Cardiac muscle cell (in vitro differentiated cells and primary cell): ENCODE measurements at regions not wholly inside any gene's neighbourhood (a gene's known extent, or its start where the extent isn't known, plus 50 kb on each side); places are given as distances from the start of the nearest gene placed in this dataset.
"Not testable (repeated sequence)": the region's sequence is repeated elsewhere in the genome, so short reads cannot be mapped to it uniquely, and the experiment has no call there.

Source experiments
- DNase-seq, 2 donors: peaks; one replicate each; pipeline versions ENCODE4 v3.0.0 to v3.0.0-alpha.2; 2010 to 2017; ENCODE audit warnings: low read depth in 1 of 2, low spot score in 1 of 2
- H3K27ac ChIP-seq: fragments of 200-600 bp; sonication (generic); 2 replicates; pipeline ENCODE4 v1.5.1; 2016
- H3K27me3 ChIP-seq: fragments of 200-600 bp; sonication (generic); 2 replicates; pipeline ENCODE4 v1.6.0; 2016; ENCODE audit warnings: control low read depth
- H3K36me3 ChIP-seq: fragments of 200-600 bp; sonication (generic); 2 replicates; pipeline ENCODE4 v1.5.1; 2016; ENCODE audit warnings: control low read depth
- H3K4me1 ChIP-seq: fragments of 200-600 bp; sonication (generic); 2 replicates; pipeline ENCODE4 v1.8.1; 2017; ENCODE audit warnings: low read depth, mild to moderate bottlenecking, mixed run types
- H3K4me3 ChIP-seq: fragments of 200-600 bp; sonication (generic); 2 replicates; pipeline ENCODE4 v1.5.1; 2016; ENCODE audit warnings: mild to moderate bottlenecking
- H3K9me3 ChIP-seq: fragments of 200-600 bp; sonication (generic); 2 replicates; pipeline ENCODE4 v1.5.1; 2017; ENCODE audit warnings: low read depth, mild to moderate bottlenecking, control low read depth
- TF ChIP-seq, protein P1 (sequence below): IDR thresholded peaks from 2 replicates; pipeline ENCODE4 v1.5.1; 2012; ENCODE audit warnings: low read depth, mild to moderate bottlenecking, low read length

DNA sequence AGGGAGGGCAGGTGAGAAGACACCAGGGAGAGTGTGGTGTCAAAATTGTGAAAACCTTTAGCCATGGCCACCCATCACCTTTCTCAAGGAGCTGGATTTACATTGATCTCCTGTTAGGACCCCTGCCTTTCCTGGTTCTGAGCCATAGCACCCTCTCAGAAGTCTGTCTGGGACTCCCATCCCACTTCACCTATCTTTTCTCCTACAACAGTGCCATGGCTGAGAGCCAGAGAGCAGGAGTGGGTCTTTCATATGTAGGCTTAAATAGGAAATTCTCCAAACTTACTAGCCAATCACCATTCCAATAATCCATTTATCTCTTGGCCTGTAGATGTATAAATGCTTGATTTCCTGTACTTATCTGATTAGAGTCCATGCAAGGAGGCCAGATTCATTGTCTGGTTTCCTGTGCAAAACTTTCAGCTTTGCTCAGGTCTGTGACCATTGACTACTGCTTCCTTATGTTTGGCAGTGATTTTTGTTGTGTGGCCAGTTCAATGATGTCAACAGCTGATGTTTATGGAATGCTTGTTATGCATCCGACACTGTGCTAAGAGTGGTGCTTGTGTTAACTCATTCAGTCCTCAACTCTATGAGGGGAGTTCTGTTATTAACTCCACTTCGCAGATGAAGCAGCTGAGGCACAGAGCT is 57.6 kb upstream of the IGFBP5 start:
- TF ChIP-seq, protein P1, sequence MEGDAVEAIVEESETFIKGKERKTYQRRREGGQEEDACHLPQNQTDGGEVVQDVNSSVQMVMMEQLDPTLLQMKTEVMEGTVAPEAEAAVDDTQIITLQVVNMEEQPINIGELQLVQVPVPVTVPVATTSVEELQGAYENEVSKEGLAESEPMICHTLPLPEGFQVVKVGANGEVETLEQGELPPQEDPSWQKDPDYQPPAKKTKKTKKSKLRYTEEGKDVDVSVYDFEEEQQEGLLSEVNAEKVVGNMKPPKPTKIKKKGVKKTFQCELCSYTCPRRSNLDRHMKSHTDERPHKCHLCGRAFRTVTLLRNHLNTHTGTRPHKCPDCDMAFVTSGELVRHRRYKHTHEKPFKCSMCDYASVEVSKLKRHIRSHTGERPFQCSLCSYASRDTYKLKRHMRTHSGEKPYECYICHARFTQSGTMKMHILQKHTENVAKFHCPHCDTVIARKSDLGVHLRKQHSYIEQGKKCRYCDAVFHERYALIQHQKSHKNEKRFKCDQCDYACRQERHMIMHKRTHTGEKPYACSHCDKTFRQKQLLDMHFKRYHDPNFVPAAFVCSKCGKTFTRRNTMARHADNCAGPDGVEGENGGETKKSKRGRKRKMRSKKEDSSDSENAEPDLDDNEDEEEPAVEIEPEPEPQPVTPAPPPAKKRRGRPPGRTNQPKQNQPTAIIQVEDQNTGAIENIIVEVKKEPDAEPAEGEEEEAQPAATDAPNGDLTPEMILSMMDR = no peak
- no peaks in the 10 kb centered on the region for H3K36me3 ChIP-seq

DNA sequence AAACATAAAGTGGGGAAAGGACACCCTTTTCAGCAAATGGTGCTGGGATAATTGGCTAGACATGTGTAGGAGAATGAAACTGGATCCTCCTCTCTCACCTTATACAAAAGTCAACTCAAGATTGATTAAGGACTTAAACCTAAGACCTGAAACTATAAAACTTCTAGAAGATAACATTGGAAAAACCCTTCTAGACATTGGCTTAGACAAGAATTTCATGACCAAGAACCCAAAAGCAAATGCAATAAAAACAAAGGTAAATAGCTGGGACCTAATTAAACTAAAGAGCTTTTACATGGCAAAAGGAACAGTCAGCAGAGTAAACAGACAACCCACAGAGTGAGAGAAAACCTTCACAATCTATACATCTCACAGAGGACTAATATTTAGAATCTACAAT is 55.4 kb upstream of the IGFBP5 start:
- not testable (repeated sequence) for DNase-seq, H3K9me3 ChIP-seq, H3K27me3 ChIP-seq, H3K36me3 ChIP-seq, H3K4me3 ChIP-seq, H3K27ac ChIP-seq, H3K4me1 ChIP-seq

More for the DNA sequence above, 57.6 kb upstream of the IGFBP5 start:
- no peaks in the 10 kb centered on the region for H3K27me3 ChIP-seq
- H3K4me3 ChIP-seq = no peak overlapping the region
- H3K27ac ChIP-seq = no peak overlapping the region
- DNase-seq = peak in 1 of 2 donors; percentile 52
- no peaks in the 10 kb centered on the region for H3K4me1 ChIP-seq
- H3K9me3 ChIP-seq = no peaks in the 10 kb centered on the region

DNA sequence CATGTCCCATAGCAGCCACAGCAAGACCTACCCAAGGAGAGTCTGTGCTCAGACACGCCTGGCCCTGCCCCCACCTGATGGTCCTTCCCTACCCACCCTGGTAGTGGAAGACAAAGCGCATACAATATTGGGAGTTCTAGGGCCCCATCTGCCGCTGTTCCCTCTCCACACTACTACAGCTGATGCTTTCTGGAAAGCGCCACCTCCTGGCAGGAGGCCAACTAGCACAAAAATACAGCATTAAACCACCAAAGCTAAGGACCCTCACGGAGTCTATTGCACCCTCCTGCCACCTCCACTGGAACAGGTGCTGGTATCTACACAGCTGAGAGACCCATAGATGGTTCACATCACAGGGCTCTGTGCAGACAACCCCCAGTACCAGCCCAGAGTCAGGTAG is 50.9 kb upstream of the IGFBP5 start:
- not testable (repeated sequence) for H3K27me3 ChIP-seq, H3K27ac ChIP-seq, DNase-seq, H3K4me3 ChIP-seq, H3K4me1 ChIP-seq, H3K9me3 ChIP-seq, H3K36me3 ChIP-seq

DNA sequence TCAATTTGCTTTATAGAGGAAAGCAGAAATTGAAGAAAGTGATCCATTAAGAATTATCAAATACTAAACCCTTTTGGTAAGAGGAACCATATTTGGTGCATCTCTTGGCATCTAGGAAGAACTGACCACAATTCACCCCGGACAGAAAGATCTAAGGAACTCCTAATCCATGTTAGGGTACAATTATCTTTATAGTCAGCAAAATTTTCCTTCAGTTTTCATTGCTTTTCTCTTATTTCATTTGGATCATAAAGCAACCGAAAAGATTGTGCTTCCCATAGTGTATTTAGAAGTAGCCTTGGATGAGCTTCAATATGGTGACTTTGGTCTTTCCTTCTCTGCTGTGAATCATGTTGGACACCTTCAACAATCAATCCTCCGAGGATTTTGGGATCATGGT is 50.1 kb upstream of the IGFBP5 start:
- H3K9me3 ChIP-seq = no peaks in the 10 kb centered on the region
- H3K27ac ChIP-seq = no peak overlapping the region

More for the DNA sequence above, 50.1 kb upstream of the IGFBP5 start:
- H3K36me3 ChIP-seq = no peaks in the 10 kb centered on the region
- no peaks in the 10 kb centered on the region for H3K27me3 ChIP-seq
- no peaks in the 10 kb centered on the region for H3K4me1 ChIP-seq
- no peak for DNase-seq
- H3K4me3 ChIP-seq = no peak overlapping the region
- TF ChIP-seq, protein P1 = no peak
